Astrocyte of the spinal cord (primary cell): ENCODE measurements at regions not wholly inside any gene's neighbourhood (a gene's known extent, or its start where the extent isn't known, plus 50 kb on each side); places are given as distances from the start of the nearest gene placed in this dataset.

Source experiments
- DNase-seq: peaks from one replicate; pipeline ENCODE4 v3.0.0; 2011; ENCODE audit warnings: low read depth, low spot score
- H3K4me3 ChIP-seq: 2 replicates; pipeline ENCODE4 v1.5.1; 2011; ENCODE audit warnings: low read depth, mild to moderate bottlenecking, low read length, moderate library complexity
- CTCF ChIP-seq: IDR thresholded peaks from 2 replicates; pipeline ENCODE4 v1.5.1; 2012; ENCODE audit warnings: low read depth, mild to moderate bottlenecking, low read length, inconsistent platforms
- in situ Hi-C: cut with HindIII; loops from 2 replicates; pipeline ENCODE4 v1.10.0; 2017; ENCODE audit warnings: low sequenced_read_pairs

GRCh38 chr1:192067360-192067759, 90.9 kb upstream of the RGS18 start:
- H3K4me3 ChIP-seq = no peak overlapping the region
- DNase-seq = no peak
- in situ Hi-C loops = no loop called here
- TF ChIP-seq CTCF = no peak

GRCh38 chr1:192070213-192070612, 88.0 kb upstream of the RGS18 start:
- in situ Hi-C loops = no loop called here

GRCh38 chr1:192080684-192081083, 77.6 kb upstream of the RGS18 start:
- DNase-seq = no peak
- in situ Hi-C loops = no loop called here
- H3K4me3 ChIP-seq = no peak overlapping the region
- TF ChIP-seq CTCF = no peak

More at GRCh38 chr1:192070213-192070612, 88.0 kb upstream of the RGS18 start:
- H3K4me3 ChIP-seq = no peak overlapping the region
- DNase-seq = no peak
- TF ChIP-seq CTCF = no peak

- H3K4me3 ChIP-seq = no peak overlapping the region
- no peak for TF ChIP-seq CTCF
- in situ Hi-C loops = no loop called here
- DNase-seq = no peak
These were observed 76.9 kb upstream of the RGS18 start for GRCh38 chr1:192081359-192081758.

- TF ChIP-seq CTCF = no peak
- H3K4me3 ChIP-seq = no peak overlapping the region
- DNase-seq = no peak
- in situ Hi-C loops = no loop called here
These were observed 71.6 kb upstream of the RGS18 start for GRCh38 chr1:192086644-192087043.

- in situ Hi-C loops = no loop called here
- TF ChIP-seq CTCF = no peak
- DNase-seq = no peak
- H3K4me3 ChIP-seq = no peak overlapping the region
These were observed 70.9 kb upstream of the RGS18 start for GRCh38 chr1:192087334-192087733.

GRCh38 chr1:192088496-192088895, 69.8 kb upstream of the RGS18 start:
- no peak for TF ChIP-seq CTCF
- in situ Hi-C loops = no loop called here

More at GRCh38 chr1:192088496-192088895, 69.8 kb upstream of the RGS18 start:
- H3K4me3 ChIP-seq = no peak overlapping the region
- no peak for DNase-seq
